CD4-positive, alpha-beta T cell treated with Interleukin-15 for 1 hour (primary cell): ENCODE measurements at regions not wholly inside any gene's neighbourhood (a gene's known extent, or its start where the extent isn't known, plus 50 kb on each side); places are given as distances from the start of the nearest gene placed in this dataset.

Experiments used
- DNase-seq: peaks from one replicate; pipeline ENCODE4 v3.0.0-alpha.2; 2020

GRCh38 chr9:87824216-87824875 lies 58.3 kb upstream of the SPATA31E1 start:
- DNase-seq: no peak

DNA sequence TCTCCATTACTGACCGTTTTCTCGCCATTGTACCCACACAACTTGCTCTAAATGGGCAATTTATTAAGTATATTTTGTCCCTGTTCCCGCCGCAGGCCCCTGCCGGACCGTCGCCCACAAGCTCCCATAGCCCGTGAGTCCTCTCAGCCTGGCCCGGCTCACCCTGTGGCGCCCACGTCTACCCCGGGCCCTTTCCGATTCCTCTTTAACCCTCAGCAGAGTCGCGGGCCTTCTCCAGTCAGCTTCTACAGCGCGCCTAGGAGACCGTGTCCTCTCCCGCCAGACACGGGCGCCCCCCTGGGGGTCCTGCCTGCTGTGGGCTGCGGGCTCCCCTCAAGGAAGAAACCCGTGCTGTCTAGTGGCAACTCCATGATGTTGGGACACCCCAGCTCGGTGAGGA lies 57.8 kb upstream of the SPATA31E1 start:
- DNase-seq: no peak

DNA sequence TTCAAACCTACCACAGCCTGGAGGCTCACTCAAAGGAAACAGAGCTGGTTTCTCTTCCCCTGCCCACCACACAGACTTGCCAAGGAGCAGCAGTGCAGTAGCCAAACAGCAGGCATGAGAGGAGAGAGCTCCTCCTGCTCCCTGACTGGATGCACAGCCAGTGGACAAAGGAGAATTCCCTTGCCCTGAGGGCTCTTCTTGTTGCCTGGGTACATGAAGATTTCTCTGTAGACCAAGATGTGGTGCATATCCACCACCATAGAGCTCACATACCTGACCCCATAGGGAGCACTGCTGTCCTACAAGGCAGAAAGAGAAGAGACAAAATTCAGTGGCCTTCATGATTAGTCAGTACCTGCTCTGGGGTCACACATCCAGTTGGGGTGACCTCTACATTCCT lies 56.3 kb upstream of the SPATA31E1 start:
- DNase-seq: no peak

- DNase-seq: no peak
These were observed 55.3 kb upstream of the SPATA31E1 start for GRCh38 chr9:87827341-87827740.

DNA sequence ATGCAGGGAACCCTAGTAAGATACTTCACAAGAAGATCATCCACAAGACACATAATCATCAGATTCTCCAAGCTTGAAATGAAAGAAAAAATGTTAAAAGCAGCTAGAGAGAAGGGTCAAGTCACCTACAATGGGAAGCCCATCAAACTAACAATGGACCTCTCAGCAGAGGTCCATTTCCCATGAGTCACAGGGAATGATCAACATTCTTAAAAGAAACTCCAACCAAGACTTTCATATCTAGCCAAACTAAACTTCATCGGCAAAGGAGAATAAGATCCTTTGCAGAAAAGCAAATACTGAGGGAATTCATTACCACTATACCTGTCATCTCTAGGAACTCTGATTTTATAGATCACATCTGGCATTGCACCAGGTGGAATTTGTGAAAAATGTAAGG lies 52.9 kb upstream of the SPATA31E1 start:
- DNase-seq: no peak

- DNase-seq: no peak
These were observed 52.2 kb upstream of the SPATA31E1 start for GRCh38 chr9:87830446-87830845.

DNA sequence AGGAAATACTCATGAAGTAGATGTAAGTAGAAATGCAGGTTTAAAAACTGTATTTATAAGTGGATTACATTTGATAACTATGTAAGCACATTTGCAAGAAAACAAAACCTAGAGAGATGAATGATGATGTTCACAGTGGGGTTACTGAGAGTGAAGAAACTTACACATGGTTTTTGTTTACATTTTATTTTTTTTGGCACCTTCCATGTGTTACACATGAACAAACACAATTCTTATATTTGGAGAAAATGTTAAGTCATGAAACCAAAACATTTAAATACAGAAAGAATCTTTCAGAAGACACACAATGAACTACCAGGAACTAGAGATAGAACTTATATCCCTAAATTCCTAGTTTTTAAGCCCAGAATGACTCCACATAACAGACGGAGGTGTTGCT lies 51.5 kb upstream of the SPATA31E1 start:
- no peak for DNase-seq
